ENCODE measurements at regions not wholly inside any gene's neighbourhood (a gene's known extent, or its start where the extent isn't known, plus 50 kb on each side); places are given as distances from the start of the nearest gene placed in this dataset.

DNA sequence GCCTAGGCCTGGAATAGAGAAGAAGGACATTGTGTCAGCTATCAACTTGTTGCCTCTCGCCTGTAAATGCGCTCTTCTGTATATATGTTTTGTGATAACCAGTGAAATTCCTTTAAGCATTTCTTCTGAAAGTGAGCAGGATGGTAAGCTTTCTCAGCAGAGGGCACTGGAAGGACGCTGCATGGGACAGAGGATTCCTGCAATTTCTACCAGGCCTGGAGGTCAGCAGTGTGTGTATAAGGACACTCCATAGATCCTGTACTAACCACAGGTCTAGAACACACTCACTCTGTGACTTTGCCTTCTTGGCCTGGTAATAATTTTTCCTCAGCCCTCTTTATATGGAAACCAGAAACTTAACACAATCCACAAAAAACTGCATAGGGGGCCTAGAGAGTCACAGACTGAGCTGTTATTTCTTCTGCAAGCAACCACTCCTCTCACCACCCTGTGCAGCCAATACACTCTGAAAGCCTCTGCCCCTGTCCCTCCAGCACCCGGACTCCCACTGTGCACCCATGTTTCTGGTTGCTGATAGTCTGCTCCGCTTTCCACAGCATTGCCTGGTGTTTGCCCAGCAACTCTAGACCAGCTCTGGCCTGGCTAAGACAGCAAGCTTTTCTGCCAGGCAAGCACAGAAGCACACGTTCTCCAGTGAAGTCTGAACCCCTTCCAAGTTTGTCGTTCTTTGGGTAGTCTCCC is 94.0 kb upstream of the RMST start:
- Histone ChIP-seq H3K27ac (no peak overlapping the region), H3K4me3 (no peak overlapping the region), H3K36me3 (no peaks in the 10 kb centered on the region), H3K27me3 (no peaks in the 10 kb centered on the region), H3K4me1 (ENCODE audit: insufficient read depth) (no peaks in the 10 kb centered on the region), H3K9me3 (no peaks in the 10 kb centered on the region)
- 52 to 67% (median 65%) methylated on average over 7 of the region's 7 CpGs for WGBS, 3 donors
- TF ChIP-seq POLR2A (IDR thresholded peaks at IDR 0.05) (no peak), EP300 (IDR thresholded peaks at IDR 0.05) (no peak)
- TF ChIP-seq, protein P1, sequence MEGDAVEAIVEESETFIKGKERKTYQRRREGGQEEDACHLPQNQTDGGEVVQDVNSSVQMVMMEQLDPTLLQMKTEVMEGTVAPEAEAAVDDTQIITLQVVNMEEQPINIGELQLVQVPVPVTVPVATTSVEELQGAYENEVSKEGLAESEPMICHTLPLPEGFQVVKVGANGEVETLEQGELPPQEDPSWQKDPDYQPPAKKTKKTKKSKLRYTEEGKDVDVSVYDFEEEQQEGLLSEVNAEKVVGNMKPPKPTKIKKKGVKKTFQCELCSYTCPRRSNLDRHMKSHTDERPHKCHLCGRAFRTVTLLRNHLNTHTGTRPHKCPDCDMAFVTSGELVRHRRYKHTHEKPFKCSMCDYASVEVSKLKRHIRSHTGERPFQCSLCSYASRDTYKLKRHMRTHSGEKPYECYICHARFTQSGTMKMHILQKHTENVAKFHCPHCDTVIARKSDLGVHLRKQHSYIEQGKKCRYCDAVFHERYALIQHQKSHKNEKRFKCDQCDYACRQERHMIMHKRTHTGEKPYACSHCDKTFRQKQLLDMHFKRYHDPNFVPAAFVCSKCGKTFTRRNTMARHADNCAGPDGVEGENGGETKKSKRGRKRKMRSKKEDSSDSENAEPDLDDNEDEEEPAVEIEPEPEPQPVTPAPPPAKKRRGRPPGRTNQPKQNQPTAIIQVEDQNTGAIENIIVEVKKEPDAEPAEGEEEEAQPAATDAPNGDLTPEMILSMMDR (IDR thresholded peaks at IDR 0.05): no peak
- intact Hi-C loops (cut with DNase I): no loop called here
- no peak for DNase-seq

- 59 to 62% (median 60%) methylated on average over 2 of the region's 2 CpGs for WGBS, 3 donors
- no peak overlapping the region for H3K4me3 ChIP-seq
- H3K36me3 ChIP-seq: no peaks in the 10 kb centered on the region
- no peaks in the 10 kb centered on the region for H3K27me3 ChIP-seq
- no peak overlapping the region for H3K27ac ChIP-seq
- intact Hi-C loops (cut with DNase I): no loop called here
- DNase-seq: no peak
- no peaks in the 10 kb centered on the region for H3K4me1 ChIP-seq (ENCODE audit: insufficient read depth)
- TF ChIP-seq EP300 (IDR thresholded peaks at IDR 0.05) (no peak), POLR2A (IDR thresholded peaks at IDR 0.05) (no peak)
- TF ChIP-seq, protein P1 (IDR thresholded peaks at IDR 0.05): no peak
- no peaks in the 10 kb centered on the region for H3K9me3 ChIP-seq
Observed at GRCh38 chr12:97375310-97375709, 87.3 kb upstream of the RMST start.

GRCh38 chr12:97380440-97380839 is 82.2 kb upstream of the RMST start:
- H3K27ac ChIP-seq: no peak overlapping the region
- no peaks in the 10 kb centered on the region for H3K27me3 ChIP-seq
- no peaks in the 10 kb centered on the region for H3K4me1 ChIP-seq (ENCODE audit: insufficient read depth)
- H3K36me3 ChIP-seq: no peaks in the 10 kb centered on the region
- H3K4me3 ChIP-seq: no peak overlapping the region
- intact Hi-C loops (cut with DNase I): no loop called here
- H3K9me3 ChIP-seq: no peaks in the 10 kb centered on the region
- no peak for DNase-seq
- 33 to 58% (median 39%) methylated on average over 2 of the region's 2 CpGs for WGBS, 3 donors
- TF ChIP-seq EP300 (IDR thresholded peaks at IDR 0.05) (no peak), POLR2A (IDR thresholded peaks at IDR 0.05) (no peak)
- TF ChIP-seq, protein P1 (IDR thresholded peaks at IDR 0.05): no peak

- no peaks in the 10 kb centered on the region for H3K9me3 ChIP-seq
- H3K27ac ChIP-seq: no peak overlapping the region
- DNase-seq: no peak
- no peaks in the 10 kb centered on the region for H3K27me3 ChIP-seq
- intact Hi-C loops (cut with DNase I): no loop called here
- no peaks in the 10 kb centered on the region for H3K4me1 ChIP-seq (ENCODE audit: insufficient read depth)
- H3K36me3 ChIP-seq: no peaks in the 10 kb centered on the region
- 86 to 90% (median 89%) methylated on average over 1 of the region's 1 CpG for WGBS, 3 donors
- TF ChIP-seq, protein P1 (IDR thresholded peaks at IDR 0.05): no peak
- TF ChIP-seq POLR2A (IDR thresholded peaks at IDR 0.05): no peak
- TF ChIP-seq EP300 (IDR thresholded peaks at IDR 0.05): no peak
- H3K4me3 ChIP-seq: no peak overlapping the region
Observed at GRCh38 chr12:97385121-97385520, 77.5 kb upstream of the RMST start.
